T-helper 1 cell treated with Interleukin-12 subunit alpha and Interleukin-12 subunit beta and Interleukin-4 antibody, amounts not matched to agents 30 ng/mL and 1 ng/mL, for 36 hours (primary cell): ENCODE measurements at regions not wholly inside any gene's neighbourhood (a gene's known extent, or its start where the extent isn't known, plus 50 kb on each side); places are given as distances from the start of the nearest gene placed in this dataset.

Experiments
- intact Hi-C: fragments of 100-400 bp; cut with micrococcal nuclease; formaldehyde crosslinking; loops from one replicate; pipeline ENCODE4 v1.15.1; 2024

GRCh38 chr17:13984956-13985355 is 84.3 kb upstream of the COX10 start:
- intact Hi-C loops: no loop called here

GRCh38 chr17:13986855-13987254 is 82.4 kb upstream of the COX10 start:
- intact Hi-C loops: no loop called here

- intact Hi-C loops: no loop called here
These were observed 80.2 kb upstream of the COX10 start for GRCh38 chr17:13989138-13989537.

- intact Hi-C loops: no loop called here
These were observed 76.2 kb upstream of the COX10 start for GRCh38 chr17:13993106-13993505.

GRCh38 chr17:13994050-13994449 is 75.3 kb upstream of the COX10 start:
- intact Hi-C loops: no loop called here

- intact Hi-C loops: no loop called here
These were observed 73.4 kb upstream of the COX10 start for GRCh38 chr17:13995856-13996271.

GRCh38 chr17:13996276-13996675 is 73.0 kb upstream of the COX10 start:
- intact Hi-C loops: no loop called here

- intact Hi-C loops: no loop called here
These were observed 72.6 kb upstream of the COX10 start for GRCh38 chr17:13996748-13997147.

- intact Hi-C loops: no loop called here
These were observed 64.2 kb upstream of the COX10 start for GRCh38 chr17:14004927-14005620.

- intact Hi-C loops: no loop called here
These were observed 62.9 kb upstream of the COX10 start for GRCh38 chr17:14006249-14006942.

GRCh38 chr17:14007951-14008350 is 61.4 kb upstream of the COX10 start:
- intact Hi-C loops: no loop called here

GRCh38 chr17:14011036-14011692 is 58.1 kb upstream of the COX10 start:
- intact Hi-C loops: no loop called here

GRCh38 chr17:14011740-14012405 is 57.4 kb upstream of the COX10 start:
- intact Hi-C loops: no loop called here

GRCh38 chr17:14014657-14015056 is 54.6 kb upstream of the COX10 start:
- intact Hi-C loops: no loop called here

- intact Hi-C loops: no loop called here
These were observed 54.0 kb upstream of the COX10 start for GRCh38 chr17:14015271-14015670.

- intact Hi-C loops: no loop called here
These were observed 52.4 kb upstream of the COX10 start for GRCh38 chr17:14016858-14017257.

GRCh38 chr17:14019186-14019956 is 49.9 kb upstream of the COX10 start:
- intact Hi-C loops: no loop called here
